ENCODE measurements at regions not wholly inside any gene's neighbourhood (a gene's known extent, or its start where the extent isn't known, plus 50 kb on each side); places are given as distances from the start of the nearest gene placed in this dataset.

- DNase-seq (ENCODE audit: low read depth in 6 of 9, low spot score in 9 of 9) = no peak
- H3K27ac ChIP-seq (ENCODE audit: low read depth in 1 of 2, low read length in 1 of 2) = no peak overlapping the region
- peaks cover 8 to 24% of the 10 kb centered on the region in 2 donors for H3K9me3 ChIP-seq (ENCODE audit: control insufficient read depth in 2 of 2, insufficient read depth in 1 of 2, low read length in 1 of 2)
- H3K27me3 ChIP-seq (ENCODE audit: control insufficient read depth in 2 of 2, insufficient read depth in 1 of 2, low read length in 1 of 2) = no peaks in the 10 kb centered on the region
- no peak overlapping the region for H3K4me3 ChIP-seq (ENCODE audit: low read length in 2 of 2)
- H3K36me3 ChIP-seq (ENCODE audit: control insufficient read depth in 2 of 2, insufficient read depth in 2 of 2, low read length in 1 of 2) = peaks cover 0 to 4% of the 10 kb centered on the region in 2 donors
- peaks cover 12 to 13% of the 10 kb centered on the region in 2 donors for H3K4me1 ChIP-seq (ENCODE audit: control insufficient read depth in 2 of 2, insufficient read depth in 2 of 2, low read length in 2 of 2)
- 85% methylated on average over 4 of the region's 4 CpGs for WGBS
These were observed 247.1 kb upstream of the ARPP21 start for GRCh38 chr3:35392187-35392586.

- Histone ChIP-seq H3K4me3 (ENCODE audit: low read length in 2 of 2) (no peak overlapping the region), H3K27ac (ENCODE audit: low read depth in 1 of 2, low read length in 1 of 2) (peak overlapping the region in 1 of 2 donors; percentile 43), H3K36me3 (ENCODE audit: control insufficient read depth in 2 of 2, insufficient read depth in 2 of 2, low read length in 1 of 2) (peaks cover 0 to 4% of the 10 kb centered on the region in 2 donors), H3K9me3 (ENCODE audit: control insufficient read depth in 2 of 2, insufficient read depth in 1 of 2, low read length in 1 of 2) (peaks cover 8 to 24% of the 10 kb centered on the region in 2 donors), H3K4me1 (ENCODE audit: control insufficient read depth in 2 of 2, insufficient read depth in 2 of 2, low read length in 2 of 2) (peaks cover 12 to 13% of the 10 kb centered on the region in 2 donors), H3K27me3 (ENCODE audit: control insufficient read depth in 2 of 2, insufficient read depth in 1 of 2, low read length in 1 of 2) (no peaks in the 10 kb centered on the region)
- peak in 4 of 9 donors; percentile 26 to 63 (median 44) for DNase-seq (ENCODE audit: low read depth in 6 of 9, low spot score in 9 of 9)
- WGBS = 48% methylated on average over 6 of the region's 6 CpGs
These were observed 245.2 kb upstream of the ARPP21 start for GRCh38 chr3:35393901-35394799.

- H3K27ac ChIP-seq (ENCODE audit: low read depth in 1 of 2, low read length in 1 of 2) = no peak overlapping the region
- peaks cover 12 to 13% of the 10 kb centered on the region in 2 donors for H3K4me1 ChIP-seq (ENCODE audit: control insufficient read depth in 2 of 2, insufficient read depth in 2 of 2, low read length in 2 of 2)
- peak in 5 of 9 donors; percentile 26 to 70 (median 40) for DNase-seq (ENCODE audit: low read depth in 6 of 9, low spot score in 9 of 9)
- H3K9me3 ChIP-seq (ENCODE audit: control insufficient read depth in 2 of 2, insufficient read depth in 1 of 2, low read length in 1 of 2) = peaks cover 8 to 24% of the 10 kb centered on the region in 2 donors
- WGBS = 67% methylated on average over 1 of the region's 1 CpG
- H3K27me3 ChIP-seq (ENCODE audit: control insufficient read depth in 2 of 2, insufficient read depth in 1 of 2, low read length in 1 of 2) = no peaks in the 10 kb centered on the region
- no peak overlapping the region for H3K4me3 ChIP-seq (ENCODE audit: low read length in 2 of 2)
- peaks cover 0 to 4% of the 10 kb centered on the region in 2 donors for H3K36me3 ChIP-seq (ENCODE audit: control insufficient read depth in 2 of 2, insufficient read depth in 2 of 2, low read length in 1 of 2)
These were observed 244.4 kb upstream of the ARPP21 start for GRCh38 chr3:35394905-35395304.

- DNase-seq (ENCODE audit: low read depth in 6 of 9, low spot score in 9 of 9) = peak in 4 of 9 donors; percentile 29 to 64 (median 35)
- Histone ChIP-seq H3K27me3 (ENCODE audit: control insufficient read depth in 2 of 2, insufficient read depth in 1 of 2, low read length in 1 of 2) (no peaks in the 10 kb centered on the region), H3K4me3 (ENCODE audit: low read length in 2 of 2) (no peak overlapping the region), H3K36me3 (ENCODE audit: control insufficient read depth in 2 of 2, insufficient read depth in 2 of 2, low read length in 1 of 2) (no peaks in the 10 kb centered on the region), H3K27ac (ENCODE audit: low read depth in 1 of 2, low read length in 1 of 2) (no peak overlapping the region), H3K9me3 (ENCODE audit: control insufficient read depth in 2 of 2, insufficient read depth in 1 of 2, low read length in 1 of 2) (no peaks in the 10 kb centered on the region), H3K4me1 (ENCODE audit: control insufficient read depth in 2 of 2, insufficient read depth in 2 of 2, low read length in 2 of 2) (peaks cover 0 to 3% of the 10 kb centered on the region in 2 donors)
These were observed 237.7 kb upstream of the ARPP21 start for GRCh38 chr3:35401671-35402070.

GRCh38 chr3:35404571-35404970 lies 234.8 kb upstream of the ARPP21 start:
- Histone ChIP-seq H3K9me3 (ENCODE audit: control insufficient read depth in 2 of 2, insufficient read depth in 1 of 2, low read length in 1 of 2) (no peaks in the 10 kb centered on the region), H3K4me1 (ENCODE audit: control insufficient read depth in 2 of 2, insufficient read depth in 2 of 2, low read length in 2 of 2) (peaks cover 0 to 3% of the 10 kb centered on the region in 2 donors), H3K4me3 (ENCODE audit: low read length in 2 of 2) (no peak overlapping the region), H3K27me3 (ENCODE audit: control insufficient read depth in 2 of 2, insufficient read depth in 1 of 2, low read length in 1 of 2) (no peaks in the 10 kb centered on the region), H3K27ac (ENCODE audit: low read depth in 1 of 2, low read length in 1 of 2) (no peak overlapping the region), H3K36me3 (ENCODE audit: control insufficient read depth in 2 of 2, insufficient read depth in 2 of 2, low read length in 1 of 2) (no peaks in the 10 kb centered on the region)
- WGBS = 97% methylated on average over 3 of the region's 3 CpGs
- no peak for DNase-seq (ENCODE audit: low read depth in 6 of 9, low spot score in 9 of 9)

- Histone ChIP-seq H3K27ac (ENCODE audit: low read depth in 1 of 2, low read length in 1 of 2) (no peak overlapping the region), H3K4me3 (ENCODE audit: low read length in 2 of 2) (no peak overlapping the region), H3K27me3 (ENCODE audit: control insufficient read depth in 2 of 2, insufficient read depth in 1 of 2, low read length in 1 of 2) (no peaks in the 10 kb centered on the region), H3K36me3 (ENCODE audit: control insufficient read depth in 2 of 2, insufficient read depth in 2 of 2, low read length in 1 of 2) (no peaks in the 10 kb centered on the region), H3K9me3 (ENCODE audit: control insufficient read depth in 2 of 2, insufficient read depth in 1 of 2, low read length in 1 of 2) (no peaks in the 10 kb centered on the region), H3K4me1 (ENCODE audit: control insufficient read depth in 2 of 2, insufficient read depth in 2 of 2, low read length in 2 of 2) (no peaks in the 10 kb centered on the region)
- no peak for DNase-seq (ENCODE audit: low read depth in 6 of 9, low spot score in 9 of 9)
- 95% methylated on average over 1 of the region's 1 CpG for WGBS
These were observed 230.4 kb upstream of the ARPP21 start for GRCh38 chr3:35408882-35409281.

GRCh38 chr3:35409991-35410390 lies 229.3 kb upstream of the ARPP21 start:
- 97% methylated on average over 1 of the region's 1 CpG for WGBS
- H3K27me3 ChIP-seq (ENCODE audit: control insufficient read depth in 2 of 2, insufficient read depth in 1 of 2, low read length in 1 of 2) = no peaks in the 10 kb centered on the region
- DNase-seq (ENCODE audit: low read depth in 6 of 9, low spot score in 9 of 9) = no peak
- H3K4me3 ChIP-seq (ENCODE audit: low read length in 2 of 2) = no peak overlapping the region
- no peak overlapping the region for H3K27ac ChIP-seq (ENCODE audit: low read depth in 1 of 2, low read length in 1 of 2)
- H3K36me3 ChIP-seq (ENCODE audit: control insufficient read depth in 2 of 2, insufficient read depth in 2 of 2, low read length in 1 of 2) = no peaks in the 10 kb centered on the region
- H3K4me1 ChIP-seq (ENCODE audit: control insufficient read depth in 2 of 2, insufficient read depth in 2 of 2, low read length in 2 of 2) = no peaks in the 10 kb centered on the region
- H3K9me3 ChIP-seq (ENCODE audit: control insufficient read depth in 2 of 2, insufficient read depth in 1 of 2, low read length in 1 of 2) = no peaks in the 10 kb centered on the region

- Histone ChIP-seq H3K27ac (ENCODE audit: low read depth in 1 of 2, low read length in 1 of 2) (no peak overlapping the region), H3K27me3 (ENCODE audit: control insufficient read depth in 2 of 2, insufficient read depth in 1 of 2, low read length in 1 of 2) (no peaks in the 10 kb centered on the region), H3K4me1 (ENCODE audit: control insufficient read depth in 2 of 2, insufficient read depth in 2 of 2, low read length in 2 of 2) (no peaks in the 10 kb centered on the region), H3K36me3 (ENCODE audit: control insufficient read depth in 2 of 2, insufficient read depth in 2 of 2, low read length in 1 of 2) (no peaks in the 10 kb centered on the region), H3K9me3 (ENCODE audit: control insufficient read depth in 2 of 2, insufficient read depth in 1 of 2, low read length in 1 of 2) (no peaks in the 10 kb centered on the region), H3K4me3 (ENCODE audit: low read length in 2 of 2) (no peak overlapping the region)
- 99% methylated on average over 1 of the region's 1 CpG for WGBS
- DNase-seq (ENCODE audit: low read depth in 6 of 9, low spot score in 9 of 9) = no peak
These were observed 225.8 kb upstream of the ARPP21 start for GRCh38 chr3:35413483-35413882.

GRCh38 chr3:35417080-35417479 lies 222.2 kb upstream of the ARPP21 start:
- no peak for DNase-seq (ENCODE audit: low read depth in 6 of 9, low spot score in 9 of 9)
- WGBS = 80% methylated on average over 2 of the region's 2 CpGs
- Histone ChIP-seq H3K27ac (ENCODE audit: low read depth in 1 of 2, low read length in 1 of 2) (no peak overlapping the region), H3K27me3 (ENCODE audit: control insufficient read depth in 2 of 2, insufficient read depth in 1 of 2, low read length in 1 of 2) (no peaks in the 10 kb centered on the region), H3K4me3 (ENCODE audit: low read length in 2 of 2) (no peak overlapping the region), H3K9me3 (ENCODE audit: control insufficient read depth in 2 of 2, insufficient read depth in 1 of 2, low read length in 1 of 2) (no peaks in the 10 kb centered on the region), H3K4me1 (ENCODE audit: control insufficient read depth in 2 of 2, insufficient read depth in 2 of 2, low read length in 2 of 2) (no peaks in the 10 kb centered on the region), H3K36me3 (ENCODE audit: control insufficient read depth in 2 of 2, insufficient read depth in 2 of 2, low read length in 1 of 2) (no peaks in the 10 kb centered on the region)
